ENCODE measurements at regions not wholly inside any gene's neighbourhood (a gene's known extent, or its start where the extent isn't known, plus 50 kb on each side); places are given as distances from the start of the nearest gene placed in this dataset.

- no peaks in the 10 kb centered on the region for H3K27me3 ChIP-seq (replicated peaks in 2 of 5; ENCODE audit: control insufficient read depth in 4 of 5, insufficient read depth in 5 of 5, low read length in 4 of 5)
- H3K4me1 ChIP-seq (ENCODE audit: control extremely low read depth in 1 of 4, control insufficient read depth in 4 of 4, insufficient read depth in 4 of 4, low read length in 3 of 4), result no peaks in the 10 kb centered on the region
- POLR2A ChIA-PET, result interaction anchor here (0.7 kb wide), 1 partner anchor 167 kb away, joined by 7 read pairs; no protein-coding TSS in a partner anchor
- CTCF ChIA-PET, result no interaction called here
- no peaks in the 10 kb centered on the region for H3K9me3 ChIP-seq (ENCODE audit: control extremely low read depth in 1 of 5, control insufficient read depth in 4 of 5, insufficient read depth in 2 of 5, low read depth in 1 of 5, low read length in 4 of 5)
- DNase-seq, result no peak
- no peak overlapping the region for H3K4me3 ChIP-seq (ENCODE audit: control insufficient read depth in 1 of 7, extremely low read depth in 1 of 7, insufficient read depth in 4 of 7, low read depth in 2 of 7, low read length in 6 of 7)
- no peaks in the 10 kb centered on the region for H3K36me3 ChIP-seq (ENCODE audit: control insufficient read depth in 4 of 4, insufficient read depth in 4 of 4, low read length in 3 of 4)
- H3K27ac ChIP-seq (ENCODE audit: insufficient read depth in 1 of 2, low read depth in 1 of 2, low read length in 2 of 2, poor library complexity in 1 of 2, severe bottlenecking in 2 of 2), result no peak overlapping the region
Measured at GRCh38 chr3:146967783-146968182, 362.6 kb upstream of the PLSCR5 start.

GRCh38 chr3:146966124-146966523 lies 361.0 kb upstream of the PLSCR5 start:
- H3K27ac ChIP-seq (ENCODE audit: insufficient read depth in 1 of 2, low read depth in 1 of 2, low read length in 2 of 2, poor library complexity in 1 of 2, severe bottlenecking in 2 of 2), result no peak overlapping the region
- no peak for DNase-seq
- no peak overlapping the region for H3K4me3 ChIP-seq (ENCODE audit: control insufficient read depth in 1 of 7, extremely low read depth in 1 of 7, insufficient read depth in 4 of 7, low read depth in 2 of 7, low read length in 6 of 7)
- H3K9me3 ChIP-seq (ENCODE audit: control extremely low read depth in 1 of 5, control insufficient read depth in 4 of 5, insufficient read depth in 2 of 5, low read depth in 1 of 5, low read length in 4 of 5), result no peaks in the 10 kb centered on the region
- CTCF ChIA-PET, result interaction anchor here (0.5 kb wide), 1 partner anchor 308 kb away, joined by 4 read pairs; no protein-coding TSS in a partner anchor
- H3K36me3 ChIP-seq (ENCODE audit: control insufficient read depth in 4 of 4, insufficient read depth in 4 of 4, low read length in 3 of 4), result no peaks in the 10 kb centered on the region
- H3K27me3 ChIP-seq (replicated peaks in 2 of 5; ENCODE audit: control insufficient read depth in 4 of 5, insufficient read depth in 5 of 5, low read length in 4 of 5), result no peaks in the 10 kb centered on the region
- POLR2A ChIA-PET, result no interaction called here
- no peaks in the 10 kb centered on the region for H3K4me1 ChIP-seq (ENCODE audit: control extremely low read depth in 1 of 4, control insufficient read depth in 4 of 4, insufficient read depth in 4 of 4, low read length in 3 of 4)
- WGBS (ENCODE audit: insufficient coverage), result 91% methylated on average over 3 of the region's 3 CpGs

- Histone ChIP-seq H3K4me3 (ENCODE audit: control insufficient read depth in 1 of 7, extremely low read depth in 1 of 7, insufficient read depth in 4 of 7, low read depth in 2 of 7, low read length in 6 of 7) (no peak overlapping the region), H3K4me1 (ENCODE audit: control extremely low read depth in 1 of 4, control insufficient read depth in 4 of 4, insufficient read depth in 4 of 4, low read length in 3 of 4) (no peaks in the 10 kb centered on the region), H3K27me3 (replicated peaks in 2 of 5; ENCODE audit: control insufficient read depth in 4 of 5, insufficient read depth in 5 of 5, low read length in 4 of 5) (no peaks in the 10 kb centered on the region), H3K9me3 (ENCODE audit: control extremely low read depth in 1 of 5, control insufficient read depth in 4 of 5, insufficient read depth in 2 of 5, low read depth in 1 of 5, low read length in 4 of 5) (no peaks in the 10 kb centered on the region), H3K36me3 (ENCODE audit: control insufficient read depth in 4 of 4, insufficient read depth in 4 of 4, low read length in 3 of 4) (no peaks in the 10 kb centered on the region), H3K27ac (ENCODE audit: insufficient read depth in 1 of 2, low read depth in 1 of 2, low read length in 2 of 2, poor library complexity in 1 of 2, severe bottlenecking in 2 of 2) (no peak overlapping the region)
- ChIA-PET POLR2A (no interaction called here), CTCF (no interaction called here)
- WGBS (ENCODE audit: insufficient coverage), result no CpG with 5 or more reads among the region's 3 CpGs
- DNase-seq, result no peak
Measured at GRCh38 chr3:146953511-146953981, 348.4 kb upstream of the PLSCR5 start.

GRCh38 chr3:146948985-146949384 lies 343.8 kb upstream of the PLSCR5 start:
- H3K27me3 ChIP-seq (replicated peaks in 2 of 5; ENCODE audit: control insufficient read depth in 4 of 5, insufficient read depth in 5 of 5, low read length in 4 of 5), result no peaks in the 10 kb centered on the region
- no peaks in the 10 kb centered on the region for H3K36me3 ChIP-seq (ENCODE audit: control insufficient read depth in 4 of 4, insufficient read depth in 4 of 4, low read length in 3 of 4)
- no peak for DNase-seq
- POLR2A ChIA-PET, result no interaction called here
- CTCF ChIA-PET, result no interaction called here
- 100% methylated on average over 3 of the region's 8 CpGs for WGBS (ENCODE audit: insufficient coverage)
- H3K4me1 ChIP-seq (ENCODE audit: control extremely low read depth in 1 of 4, control insufficient read depth in 4 of 4, insufficient read depth in 4 of 4, low read length in 3 of 4), result no peaks in the 10 kb centered on the region
- no peaks in the 10 kb centered on the region for H3K9me3 ChIP-seq (ENCODE audit: control extremely low read depth in 1 of 5, control insufficient read depth in 4 of 5, insufficient read depth in 2 of 5, low read depth in 1 of 5, low read length in 4 of 5)
- H3K4me3 ChIP-seq (ENCODE audit: control insufficient read depth in 1 of 7, extremely low read depth in 1 of 7, insufficient read depth in 4 of 7, low read depth in 2 of 7, low read length in 6 of 7), result no peak overlapping the region
- no peak overlapping the region for H3K27ac ChIP-seq (ENCODE audit: insufficient read depth in 1 of 2, low read depth in 1 of 2, low read length in 2 of 2, poor library complexity in 1 of 2, severe bottlenecking in 2 of 2)

- POLR2A ChIA-PET, result no interaction called here
- 38% methylated on average over 1 of the region's 1 CpG for WGBS (ENCODE audit: insufficient coverage)
- CTCF ChIA-PET, result no interaction called here
Measured at GRCh38 chr3:146948186-146948585, 343.0 kb upstream of the PLSCR5 start.

GRCh38 chr3:146929696-146930095 lies 324.6 kb upstream of the PLSCR5 start:
- no peak for DNase-seq
- Histone ChIP-seq H3K9me3 (ENCODE audit: control extremely low read depth in 1 of 5, control insufficient read depth in 4 of 5, insufficient read depth in 2 of 5, low read depth in 1 of 5, low read length in 4 of 5) (no peaks in the 10 kb centered on the region), H3K27me3 (replicated peaks in 2 of 5; ENCODE audit: control insufficient read depth in 4 of 5, insufficient read depth in 5 of 5, low read length in 4 of 5) (no peaks in the 10 kb centered on the region), H3K36me3 (ENCODE audit: control insufficient read depth in 4 of 4, insufficient read depth in 4 of 4, low read length in 3 of 4) (no peaks in the 10 kb centered on the region), H3K4me3 (ENCODE audit: control insufficient read depth in 1 of 7, extremely low read depth in 1 of 7, insufficient read depth in 4 of 7, low read depth in 2 of 7, low read length in 6 of 7) (no peak overlapping the region), H3K27ac (ENCODE audit: insufficient read depth in 1 of 2, low read depth in 1 of 2, low read length in 2 of 2, poor library complexity in 1 of 2, severe bottlenecking in 2 of 2) (no peak overlapping the region), H3K4me1 (ENCODE audit: control extremely low read depth in 1 of 4, control insufficient read depth in 4 of 4, insufficient read depth in 4 of 4, low read length in 3 of 4) (no peaks in the 10 kb centered on the region)
- POLR2A ChIA-PET, result no interaction called here
- no CpG with 5 or more reads among the region's 1 CpG for WGBS (ENCODE audit: insufficient coverage)
- CTCF ChIA-PET, result no interaction called here

More at GRCh38 chr3:146948186-146948585, 343.0 kb upstream of the PLSCR5 start:
- DNase-seq, result peak in 2 of 3 donors; percentile 1 to 11
- H3K4me1 ChIP-seq (ENCODE audit: control extremely low read depth in 1 of 4, control insufficient read depth in 4 of 4, insufficient read depth in 4 of 4, low read length in 3 of 4), result no peaks in the 10 kb centered on the region
- H3K4me3 ChIP-seq (ENCODE audit: control insufficient read depth in 1 of 7, extremely low read depth in 1 of 7, insufficient read depth in 4 of 7, low read depth in 2 of 7, low read length in 6 of 7), result no peak overlapping the region
- no peaks in the 10 kb centered on the region for H3K36me3 ChIP-seq (ENCODE audit: control insufficient read depth in 4 of 4, insufficient read depth in 4 of 4, low read length in 3 of 4)
- H3K27me3 ChIP-seq (replicated peaks in 2 of 5; ENCODE audit: control insufficient read depth in 4 of 5, insufficient read depth in 5 of 5, low read length in 4 of 5), result no peaks in the 10 kb centered on the region
- no peak overlapping the region for H3K27ac ChIP-seq (ENCODE audit: insufficient read depth in 1 of 2, low read depth in 1 of 2, low read length in 2 of 2, poor library complexity in 1 of 2, severe bottlenecking in 2 of 2)
- no peaks in the 10 kb centered on the region for H3K9me3 ChIP-seq (ENCODE audit: control extremely low read depth in 1 of 5, control insufficient read depth in 4 of 5, insufficient read depth in 2 of 5, low read depth in 1 of 5, low read length in 4 of 5)

- DNase-seq, result no peak
- H3K4me1 ChIP-seq (ENCODE audit: control extremely low read depth in 1 of 4, control insufficient read depth in 4 of 4, insufficient read depth in 4 of 4, low read length in 3 of 4), result no peaks in the 10 kb centered on the region
- POLR2A ChIA-PET, result no interaction called here
- H3K27ac ChIP-seq (ENCODE audit: insufficient read depth in 1 of 2, low read depth in 1 of 2, low read length in 2 of 2, poor library complexity in 1 of 2, severe bottlenecking in 2 of 2), result no peak overlapping the region
- H3K4me3 ChIP-seq (ENCODE audit: control insufficient read depth in 1 of 7, extremely low read depth in 1 of 7, insufficient read depth in 4 of 7, low read depth in 2 of 7, low read length in 6 of 7), result no peak overlapping the region
- H3K36me3 ChIP-seq (ENCODE audit: control insufficient read depth in 4 of 4, insufficient read depth in 4 of 4, low read length in 3 of 4), result no peaks in the 10 kb centered on the region
- no peaks in the 10 kb centered on the region for H3K27me3 ChIP-seq (replicated peaks in 2 of 5; ENCODE audit: control insufficient read depth in 4 of 5, insufficient read depth in 5 of 5, low read length in 4 of 5)
- 86% methylated on average over 5 of the region's 7 CpGs for WGBS (ENCODE audit: insufficient coverage)
- CTCF ChIA-PET, result no interaction called here
- H3K9me3 ChIP-seq (ENCODE audit: control extremely low read depth in 1 of 5, control insufficient read depth in 4 of 5, insufficient read depth in 2 of 5, low read depth in 1 of 5, low read length in 4 of 5), result no peaks in the 10 kb centered on the region
Measured at GRCh38 chr3:146928421-146929059, 323.4 kb upstream of the PLSCR5 start.

Data from common myeloid progenitor, CD34-positive (primary cell).